ENCODE measurements at regions not wholly inside any gene's neighbourhood (a gene's known extent, or its start where the extent isn't known, plus 50 kb on each side); places are given as distances from the start of the nearest gene placed in this dataset.
"Not testable (repeated sequence)": the region's sequence is repeated elsewhere in the genome, so short reads cannot be mapped to it uniquely, and the experiment has no call there.

GRCh38 chr5:127153521-127153920 lies 80.2 kb upstream of the C5orf63 start:
- 97 to 99% methylated on average over 3 of the region's 3 CpGs for WGBS, 2 donors

GRCh38 chr5:127163750-127164149 lies 90.4 kb upstream of the C5orf63 start:
- H3K4me3 ChIP-seq, result no peak overlapping the region
- H3K4me1 ChIP-seq (ENCODE audit: control insufficient read depth in 5 of 5, insufficient read depth in 5 of 5, low read length in 5 of 5), result no peaks in the 10 kb centered on the region
- no peaks in the 10 kb centered on the region for H3K36me3 ChIP-seq (ENCODE audit: control insufficient read depth in 4 of 4, insufficient read depth in 4 of 4, low read length in 4 of 4)
- no peak overlapping the region for H3K9ac ChIP-seq (ENCODE audit: insufficient read depth in 1 of 2, low read length in 2 of 2)
- no peak for TF ChIP-seq CTCF (IDR thresholded peaks at IDR 0.05; ENCODE audit: control extremely low read depth, extremely low read depth)
- no peaks in the 10 kb centered on the region for H3K9me3 ChIP-seq (ENCODE audit: control insufficient read depth in 4 of 4, insufficient read depth in 3 of 4, low read length in 3 of 4)
- H3K27ac ChIP-seq (ENCODE audit: low read depth in 1 of 2, low read length in 1 of 2), result no peak overlapping the region
- ATAC-seq (ENCODE audit: insufficient read depth, low FRiP score) (no peak), DNase-seq (no peak)
- no peaks in the 10 kb centered on the region for H3K27me3 ChIP-seq (ENCODE audit: control insufficient read depth in 3 of 3, insufficient read depth in 3 of 3, low read length in 2 of 3)

More at GRCh38 chr5:127153521-127153920, 80.2 kb upstream of the C5orf63 start:
- ATAC-seq (ENCODE audit: insufficient read depth, low FRiP score) (no peak), DNase-seq (no peak)
- Histone ChIP-seq H3K9ac (ENCODE audit: insufficient read depth in 1 of 2, low read length in 2 of 2) (no peak overlapping the region), H3K9me3 (ENCODE audit: control insufficient read depth in 4 of 4, insufficient read depth in 3 of 4, low read length in 3 of 4) (peaks cover 0 to 2% (median 0%) of the 10 kb centered on the region in 4 donors), H3K36me3 (ENCODE audit: control insufficient read depth in 4 of 4, insufficient read depth in 4 of 4, low read length in 4 of 4) (no peaks in the 10 kb centered on the region), H3K4me1 (ENCODE audit: control insufficient read depth in 5 of 5, insufficient read depth in 5 of 5, low read length in 5 of 5) (no peaks in the 10 kb centered on the region), H3K27me3 (ENCODE audit: control insufficient read depth in 3 of 3, insufficient read depth in 3 of 3, low read length in 2 of 3) (no peaks in the 10 kb centered on the region), H3K4me3 (no peak overlapping the region), H3K27ac (ENCODE audit: low read depth in 1 of 2, low read length in 1 of 2) (no peak overlapping the region)
- TF ChIP-seq CTCF (IDR thresholded peaks at IDR 0.05; ENCODE audit: control extremely low read depth, extremely low read depth), result no peak

GRCh38 chr5:127170918-127171600 lies 97.8 kb upstream of the C5orf63 start:
- H3K36me3 ChIP-seq (ENCODE audit: control insufficient read depth in 4 of 4, insufficient read depth in 4 of 4, low read length in 4 of 4), result no peaks in the 10 kb centered on the region
- peaks cover 0 to 5% (median 0%) of the 10 kb centered on the region in 4 donors for H3K9me3 ChIP-seq (ENCODE audit: control insufficient read depth in 4 of 4, insufficient read depth in 3 of 4, low read length in 3 of 4)
- no peak overlapping the region for H3K27ac ChIP-seq (ENCODE audit: low read depth in 1 of 2, low read length in 1 of 2)
- no peak overlapping the region for H3K4me3 ChIP-seq
- no peak overlapping the region for H3K9ac ChIP-seq (ENCODE audit: insufficient read depth in 1 of 2, low read length in 2 of 2)
- TF ChIP-seq CTCF (IDR thresholded peaks at IDR 0.05; ENCODE audit: control extremely low read depth, extremely low read depth), result no peak
- no peaks in the 10 kb centered on the region for H3K4me1 ChIP-seq (ENCODE audit: control insufficient read depth in 5 of 5, insufficient read depth in 5 of 5, low read length in 5 of 5)
- ATAC-seq (ENCODE audit: insufficient read depth, low FRiP score) (no peak), DNase-seq (no peak)
- WGBS, 2 donors, result 90% methylated on average over 10 of the region's 10 CpGs
- H3K27me3 ChIP-seq (ENCODE audit: control insufficient read depth in 3 of 3, insufficient read depth in 3 of 3, low read length in 2 of 3), result no peaks in the 10 kb centered on the region

GRCh38 chr5:127176769-127177168 lies 103.5 kb upstream of the C5orf63 start:
- ATAC-seq (ENCODE audit: insufficient read depth, low FRiP score) (no peak), DNase-seq (no peak)
- no peak for TF ChIP-seq CTCF (IDR thresholded peaks at IDR 0.05; ENCODE audit: control extremely low read depth, extremely low read depth)
- WGBS, 2 donors, result 87 to 89% methylated on average over 2 of the region's 2 CpGs
- Histone ChIP-seq H3K27ac (ENCODE audit: low read depth in 1 of 2, low read length in 1 of 2) (no peak overlapping the region), H3K4me3 (no peak overlapping the region), H3K36me3 (ENCODE audit: control insufficient read depth in 4 of 4, insufficient read depth in 4 of 4, low read length in 4 of 4) (no peaks in the 10 kb centered on the region), H3K4me1 (ENCODE audit: control insufficient read depth in 5 of 5, insufficient read depth in 5 of 5, low read length in 5 of 5) (no peaks in the 10 kb centered on the region), H3K27me3 (ENCODE audit: control insufficient read depth in 3 of 3, insufficient read depth in 3 of 3, low read length in 2 of 3) (no peaks in the 10 kb centered on the region), H3K9ac (ENCODE audit: insufficient read depth in 1 of 2, low read length in 2 of 2) (no peak overlapping the region), H3K9me3 (ENCODE audit: control insufficient read depth in 4 of 4, insufficient read depth in 3 of 4, low read length in 3 of 4) (peaks cover 0 to 5% (median 0%) of the 10 kb centered on the region in 4 donors)

GRCh38 chr5:127182631-127183030 lies 108.0 kb upstream of the MEGF10 start:
- not testable (repeated sequence) for H3K36me3 ChIP-seq (ENCODE audit: control insufficient read depth in 4 of 4, insufficient read depth in 4 of 4, low read length in 4 of 4); DNase-seq; H3K4me1 ChIP-seq (ENCODE audit: control insufficient read depth in 5 of 5, insufficient read depth in 5 of 5, low read length in 5 of 5); H3K9ac ChIP-seq (ENCODE audit: insufficient read depth in 1 of 2, low read length in 2 of 2); H3K27me3 ChIP-seq (ENCODE audit: control insufficient read depth in 3 of 3, insufficient read depth in 3 of 3, low read length in 2 of 3); H3K9me3 ChIP-seq (ENCODE audit: control insufficient read depth in 4 of 4, insufficient read depth in 3 of 4, low read length in 3 of 4); H3K4me3 ChIP-seq; ATAC-seq (ENCODE audit: insufficient read depth, low FRiP score); H3K27ac ChIP-seq (ENCODE audit: low read depth in 1 of 2, low read length in 1 of 2)
- WGBS, 2 donors, result 91 to 94% methylated on average over 8 of the region's 8 CpGs

Data from lung (tissue), 11 donors.